ENCODE measurements at regions not wholly inside any gene's neighbourhood (a gene's known extent, or its start where the extent isn't known, plus 50 kb on each side); places are given as distances from the start of the nearest gene placed in this dataset.

- Histone ChIP-seq H3K4me1 (ENCODE audit: control insufficient read depth, insufficient read depth, low read length) (no peaks in the 10 kb centered on the region), H3K4me3 (no peak overlapping the region), H3K36me3 (ENCODE audit: control insufficient read depth in 2 of 2, insufficient read depth in 2 of 2, low read length in 1 of 2) (no peaks in the 10 kb centered on the region), H3K27ac (ENCODE audit: control insufficient read depth, insufficient read depth) (no peak overlapping the region), H3K79me2 (ENCODE audit: control insufficient read depth, insufficient read depth, low read length) (no peaks in the 10 kb centered on the region), H2AFZ (ENCODE audit: control insufficient read depth, low read depth, low read length) (no peak overlapping the region), H3K4me2 (ENCODE audit: control insufficient read depth, insufficient read depth) (no peak overlapping the region), H4K20me1 (ENCODE audit: control insufficient read depth, insufficient read depth) (no peaks in the 10 kb centered on the region), H3K9ac (ENCODE audit: control insufficient read depth, insufficient read depth, low read length) (no peak overlapping the region), H3K27me3 (replicated peaks in 1 of 2; ENCODE audit: control insufficient read depth in 2 of 2, insufficient read depth in 2 of 2, low read length in 1 of 2) (no peaks in the 10 kb centered on the region), H3K9me3 (replicated peaks; ENCODE audit: control insufficient read depth, insufficient read depth, low read length) (no peaks in the 10 kb centered on the region)
- intact Hi-C loops (cut with micrococcal nuclease; ENCODE audit: unreplicated experiment) (no loop called here), in situ Hi-C loops (cut with MboI) (no loop called here)
- RAD21 ChIA-PET (ENCODE audit: unreplicated experiment), result no interaction called here
- CTCF ChIA-PET, result no interaction called here
- ATAC-seq (no peak), FAIRE-seq (no peak), DNase-seq (ENCODE audit: low read depth, low spot score) (no peak)
- TF ChIP-seq STAT1 (conservative IDR thresholded peaks at IDR 0.05), result no peak
- TF ChIP-seq, protein P1, sequence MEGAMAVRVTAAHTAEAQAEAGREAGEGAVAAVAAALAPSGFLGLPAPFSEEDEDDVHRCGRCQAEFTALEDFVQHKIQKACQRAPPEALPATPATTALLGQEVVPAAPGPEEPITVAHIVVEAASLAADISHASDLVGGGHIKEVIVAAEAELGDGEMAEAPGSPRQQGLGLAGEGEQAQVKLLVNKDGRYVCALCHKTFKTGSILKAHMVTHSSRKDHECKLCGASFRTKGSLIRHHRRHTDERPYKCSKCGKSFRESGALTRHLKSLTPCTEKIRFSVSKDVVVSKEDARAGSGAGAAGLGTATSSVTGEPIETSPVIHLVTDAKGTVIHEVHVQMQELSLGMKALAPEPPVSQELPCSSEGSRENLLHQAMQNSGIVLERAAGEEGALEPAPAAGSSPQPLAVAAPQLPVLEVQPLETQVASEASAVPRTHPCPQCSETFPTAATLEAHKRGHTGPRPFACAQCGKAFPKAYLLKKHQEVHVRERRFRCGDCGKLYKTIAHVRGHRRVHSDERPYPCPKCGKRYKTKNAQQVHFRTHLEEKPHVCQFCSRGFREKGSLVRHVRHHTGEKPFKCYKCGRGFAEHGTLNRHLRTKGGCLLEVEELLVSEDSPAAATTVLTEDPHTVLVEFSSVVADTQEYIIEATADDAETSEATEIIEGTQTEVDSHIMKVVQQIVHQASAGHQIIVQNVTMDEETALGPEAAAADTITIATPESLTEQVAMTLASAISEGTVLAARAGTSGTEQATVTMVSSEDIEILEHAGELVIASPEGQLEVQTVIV (IDR thresholded peaks at IDR 0.05; ENCODE audit: borderline replicate concordance, partially characterized antibody), result no peak
- TF ChIP-seq POLR2AphosphoS2 (IDR thresholded peaks at IDR 0.05; ENCODE audit: low read depth, low read length), result no peak
- no peak for TF ChIP-seq BACH1 (IDR thresholded peaks at IDR 0.05; ENCODE audit: borderline replicate concordance)
- TF ChIP-seq ZBTB11 (CRISPR knock-in tag; IDR thresholded peaks at IDR 0.05), result no peak
- TF ChIP-seq IKZF2 (IDR thresholded peaks at IDR 0.05), result no peak
- no peak for TF ChIP-seq IKZF1 (conservative IDR thresholded peaks at IDR 0.05)
- TF ChIP-seq SPI1 (IDR thresholded peaks at IDR 0.05; ENCODE audit: borderline replicate concordance, insufficient read depth, low read depth, low read length), result no peak
- no peak for TF ChIP-seq YY1 (IDR thresholded peaks at IDR 0.05; ENCODE audit: low read depth, low read length)
- WGBS (ENCODE audit: insufficient coverage, insufficient replicate concordance, low lambda C conversion rate, missing lambda C conversion rate), result 0% methylated on average over 1 of the region's 1 CpG
- BruUV-seq (replicated peaks), result no TSS peak
- POLR2A ChIA-PET, result no interaction called here
- SMC1A ChIA-PET (ENCODE audit: uncharacterized antibody, unreplicated experiment), result no interaction called here
Observed at GRCh38 chr5:109987355-109987754, 297.6 kb downstream of the MAN2A1 start.

Measured in GM12878 (cell line).